H1 (cell line): ENCODE measurements at regions not wholly inside any gene's neighbourhood (a gene's known extent, or its start where the extent isn't known, plus 50 kb on each side); places are given as distances from the start of the nearest gene placed in this dataset.

Experiments
- CTCF ChIA-PET: fragments of 300-600 bp; sonication (Branson Sonifier 250); formaldehyde crosslinking; loops from one replicate; lab custom pipeline; 2021; ENCODE audit not compliant: partially characterized antibody; lab: Charles Lee
- POLR2A ChIA-PET: fragments of 300-600 bp; sonication (Branson Sonifier 250); formaldehyde crosslinking; loops from one replicate; lab custom pipeline; 2021; ENCODE audit warnings: inconsistent platforms; ENCODE audit not compliant: partially characterized antibody; lab: Charles Lee
- DNase-seq, 2 experiments: peaks; one replicate each; pipeline versions ENCODE4 v3.0.0 to v3.0.0-alpha.2; 2010 to 2022; ENCODE audit warnings: low spot score in 2 of 2, low read depth in 1 of 2, mixed read lengths in 1 of 2
- FAIRE-seq: peaks from 2 replicates; lab custom pipeline; 2011; peaks lifted over from hg19 to GRCh38; lab: Jason Lieb, UNC
- H2AFZ ChIP-seq: 2 replicates; pipeline ENCODE4 v1.8.1; 2012; ENCODE audit warnings: low read length, inconsistent platforms
- H2AK5ac ChIP-seq: 2 replicates; pipeline ENCODE4 v1.6.1; 2013; ENCODE audit warnings: low read depth, low read length
- H2BK120ac ChIP-seq: replicated peaks from 2 replicates; pipeline ENCODE3; 2013; ENCODE audit warnings: low read depth, low read length, inconsistent platforms
- H2BK12ac ChIP-seq: 2 replicates; pipeline ENCODE4 v1.6.1; 2013; ENCODE audit warnings: low read depth, low read length
- H2BK15ac ChIP-seq: 2 replicates; pipeline ENCODE4 v1.6.1; 2013; ENCODE audit warnings: low read length
- H2BK20ac ChIP-seq: 2 replicates; pipeline ENCODE4 v1.6.1; 2013; ENCODE audit warnings: low read length
- H2BK5ac ChIP-seq: 2 replicates; pipeline ENCODE4 v1.6.1; 2013; ENCODE audit warnings: low read depth, low read length
- H3K14ac ChIP-seq: 2 replicates; pipeline ENCODE4 v1.6.1; 2013; ENCODE audit warnings: inconsistent platforms; ENCODE audit not compliant: insufficient read length
- H3K18ac ChIP-seq: 2 replicates; pipeline ENCODE4 v1.6.1; 2013; ENCODE audit warnings: low read length; ENCODE audit errors: extremely low read depth
- H3K23ac ChIP-seq: 2 replicates; pipeline ENCODE4 v1.6.1; 2013; ENCODE audit warnings: inconsistent platforms; ENCODE audit not compliant: insufficient read length
- H3K23me2 ChIP-seq: 2 replicates; pipeline ENCODE4 v1.6.1; 2013; ENCODE audit warnings: low read depth, low read length
- H3K27ac ChIP-seq: 2 replicates; pipeline ENCODE4 v1.6.1; 2011; ENCODE audit warnings: low read depth, low read length, inconsistent platforms
- H3K27me3 ChIP-seq, 4 experiments: replicated peaks in 1 of 4; 1 replicate in 1 of 4; 2 replicates in 3 of 4; pipeline versions ENCODE4 v1.6.1 to v1.8.1; 2011 to 2013; ENCODE audit warnings: low read length in 3 of 4, mild to moderate bottlenecking in 3 of 4, inconsistent platforms in 2 of 4, mixed read lengths in 2 of 4, moderate library complexity in 1 of 4; ENCODE audit not compliant: control insufficient read depth in 3 of 4, insufficient read depth in 3 of 4; ENCODE audit errors: extremely low read depth in 1 of 4
- H3K36me3 ChIP-seq, 4 experiments: 2 replicates each; pipeline versions ENCODE4 v1.6.1 to v1.8.1; 2011 to 2013; ENCODE audit warnings: mild to moderate bottlenecking in 4 of 4, low read length in 3 of 4, moderate library complexity in 2 of 4, control low read depth in 1 of 4, inconsistent platforms in 1 of 4; ENCODE audit not compliant: insufficient read depth in 4 of 4, control insufficient read depth in 2 of 4
- H3K4ac ChIP-seq: replicated peaks from 2 replicates; pipeline ENCODE3; 2013; ENCODE audit warnings: low read length, low read depth, mixed read lengths, inconsistent platforms; ENCODE audit not compliant: insufficient read length
- H3K4me1 ChIP-seq, 4 experiments: replicated peaks in 1 of 4; 1 replicate in 1 of 4; 2 replicates in 3 of 4; pipeline versions ENCODE4 v1.6.1 to v1.8.1; 2011 to 2013; ENCODE audit warnings: low read length in 3 of 4, inconsistent platforms in 2 of 4, mixed read lengths in 1 of 4; ENCODE audit not compliant: insufficient read depth in 4 of 4, control insufficient read depth in 3 of 4
- H3K4me2 ChIP-seq, 2 experiments: 2 replicates each; pipeline versions ENCODE4 v1.6.1 to v1.8.1; 2011 to 2013; ENCODE audit warnings: low read depth in 2 of 2, low read length in 2 of 2, control low read depth in 1 of 2, inconsistent platforms in 1 of 2, mild to moderate bottlenecking in 1 of 2; ENCODE audit not compliant: insufficient read depth in 1 of 2
- H3K4me3 ChIP-seq, 4 experiments: fragments of 200-600, 300-600 bp in 1 of 4; sonication (generic), shearing (Covaris generic), sonication (Bioruptor Twin) in 1 of 4; 2 replicates each; pipeline versions ENCODE4 v1.5.1 to v1.8.1; 2011 to 2016; ENCODE audit warnings: low read length in 4 of 4, low read depth in 3 of 4, control low read depth in 2 of 4, inconsistent platforms in 2 of 4, mild to moderate bottlenecking in 2 of 4, mixed read lengths in 1 of 4, moderate library complexity in 1 of 4; ENCODE audit not compliant: insufficient read depth in 2 of 4; ENCODE audit errors: extremely low read depth in 1 of 4
- H3K56ac ChIP-seq: replicated peaks from 2 replicates; pipeline ENCODE3; 2013; ENCODE audit warnings: low read depth, mild to moderate bottlenecking, mixed read lengths, low read length, inconsistent platforms; ENCODE audit not compliant: insufficient read length
- H3K79me1 ChIP-seq: 2 replicates; pipeline ENCODE4 v1.6.1; 2013; ENCODE audit warnings: low read depth, low read length, control low read depth
- H3K79me2 ChIP-seq, 2 experiments: 2 replicates each; pipeline versions ENCODE4 v1.6.1 to v1.8.1; 2012 to 2013; ENCODE audit warnings: low read length in 2 of 2, mild to moderate bottlenecking in 2 of 2, inconsistent platforms in 1 of 2; ENCODE audit not compliant: insufficient read depth in 2 of 2, control insufficient read depth in 1 of 2
- H3K9ac ChIP-seq, 4 experiments: replicated peaks in 1 of 4; 1 replicate in 1 of 4; 2 replicates in 3 of 4; pipeline versions ENCODE4 v1.6.1 to v1.8.1; 2011 to 2013; ENCODE audit warnings: low read depth in 3 of 4, low read length in 3 of 4, control low read depth in 2 of 4, mild to moderate bottlenecking in 2 of 4, moderate library complexity in 2 of 4, inconsistent platforms in 1 of 4; ENCODE audit errors: extremely low read depth in 1 of 4
- H3K9me3 ChIP-seq, 2 experiments: 2 replicates each; pipeline versions ENCODE4 v1.6.1 to v1.8.1; 2012 to 2013; ENCODE audit warnings: mild to moderate bottlenecking in 2 of 2, moderate library complexity in 2 of 2, control low read depth in 1 of 2, inconsistent platforms in 1 of 2, low read depth in 1 of 2, low read length in 1 of 2, mixed read lengths in 1 of 2; ENCODE audit not compliant: insufficient read depth in 2 of 2
- H4K20me1 ChIP-seq, 2 experiments: replicated peaks in 1 of 2; 2 replicates each; pipeline versions ENCODE3 to v1.8.1; 2011 to 2013; ENCODE audit warnings: inconsistent platforms in 2 of 2, low read length in 2 of 2, mild to moderate bottlenecking in 1 of 2; ENCODE audit not compliant: insufficient read depth in 2 of 2, control insufficient read depth in 1 of 2
- H4K5ac ChIP-seq: 2 replicates; pipeline ENCODE4 v1.6.1; 2013; ENCODE audit warnings: low read length, low read depth, mixed read lengths, inconsistent platforms; ENCODE audit not compliant: insufficient read length
- H4K8ac ChIP-seq: 2 replicates; pipeline ENCODE4 v1.8.0; 2013; ENCODE audit warnings: mild to moderate bottlenecking, moderate library complexity, low read length, inconsistent platforms; ENCODE audit not compliant: insufficient read depth; ENCODE audit errors: extremely low read depth
- H4K91ac ChIP-seq: replicated peaks from 2 replicates; pipeline ENCODE3; 2013; ENCODE audit warnings: low read length, mixed read lengths, inconsistent platforms; ENCODE audit not compliant: insufficient read length
- SAP30 ChIP-seq: fragments of 300-600 bp; sonication (generic); IDR thresholded peaks from 2 replicates; pipeline ENCODE4 v1.7.1; 2012; ENCODE audit warnings: low read length, moderate library complexity, mild to moderate bottlenecking, inconsistent platforms; ENCODE audit not compliant: insufficient read depth, insufficient replicate concordance
- SP1 ChIP-seq: IDR thresholded peaks from 2 replicates; pipeline ENCODE4 v1.6.1; 2011; ENCODE audit warnings: low read depth, low read length
- WGBS, 2 experiments: shearing (Covaris generic) in 1 of 2; methylation state at CpG; one replicate each; pipeline versions ENCODE4 v1.1.6 to v1.1.7; 2013 to 2015; ENCODE audit warnings: low lambda C conversion rate in 2 of 2, mixed read lengths in 2 of 2, inconsistent platforms in 1 of 2, low coverage in 1 of 2, missing lambda C conversion rate in 1 of 2; ENCODE audit not compliant: insufficient replicate concordance in 2 of 2, insufficient coverage in 1 of 2, insufficient read length in 1 of 2; ENCODE audit errors: extremely low coverage in 1 of 2, missing lambda C conversion rate in 1 of 2; 5-methylcytosine and 5-hydroxymethylcytosine counted together
- TF ChIP-seq, protein P1 (sequence below): IDR thresholded peaks from 2 replicates; pipeline ENCODE4 v1.6.1; 2012; ENCODE audit warnings: inconsistent platforms

DNA sequence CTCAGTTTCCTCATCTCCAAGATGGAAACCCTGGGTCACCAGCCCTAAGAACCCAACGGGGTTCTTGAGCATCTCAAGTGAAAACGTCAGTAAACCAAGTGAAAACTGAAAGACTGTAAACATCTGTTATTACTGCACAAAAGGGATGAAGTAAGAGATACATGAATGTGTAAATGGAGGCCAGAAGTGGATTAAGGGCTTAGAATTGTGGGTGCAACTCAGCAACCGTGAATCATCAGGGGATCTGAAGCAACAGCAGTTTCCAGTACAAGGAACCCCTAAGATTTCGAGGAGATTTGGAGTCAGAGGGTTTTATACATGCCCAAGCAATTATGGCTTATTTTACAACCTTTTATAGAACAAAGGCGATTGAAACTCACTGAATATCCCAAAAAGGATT lies 95.7 kb upstream of the SVIL start:
- Histone ChIP-seq H4K8ac (no peak overlapping the region), H3K14ac (no peak overlapping the region), H4K5ac (no peak overlapping the region), H3K27ac (no peak overlapping the region), H3K18ac (no peak overlapping the region), H3K4ac (no peak overlapping the region), H4K20me1 (peaks cover 2 to 7% of the 10 kb centered on the region in 2 experiments), H2BK120ac (no peak overlapping the region), H3K4me3 (no peak overlapping the region), H2BK5ac (no peak overlapping the region), H2BK20ac (no peak overlapping the region), H3K36me3 (no peaks in the 10 kb centered on the region), H3K23me2 (peaks cover 6% of the 10 kb centered on the region; the same call in 1 of the 2 replicates), H3K79me2 (peaks cover 0 to 41% of the 10 kb centered on the region in 2 experiments; a peak in 1 of 4 replicates), H3K27me3 (peaks cover 0 to 20% (median 13%) of the 10 kb centered on the region in 4 experiments; a peak in 6 of 7 replicates), H2BK15ac (no peak overlapping the region), H3K79me1 (peaks cover 3% of the 10 kb centered on the region; the same call in 1 of the 2 replicates), H3K23ac (no peak overlapping the region), H2AFZ (no peak overlapping the region), H3K9ac (no peak overlapping the region), H2BK12ac (no peak overlapping the region), H3K56ac (no peak overlapping the region), H3K4me2 (no peak overlapping the region), H3K9me3 (no peaks in the 10 kb centered on the region), H2AK5ac (no peak overlapping the region), H3K4me1 (peaks cover 8 to 18% (median 11%) of the 10 kb centered on the region in 4 experiments; a peak in 5 of 7 replicates), H4K91ac (no peak overlapping the region)
- no peak for DNase-seq
- no peak for FAIRE-seq
- ChIA-PET POLR2A (no interaction called here), CTCF (interaction anchor here (1.1 to 1.6 kb wide), 3 partner anchors 10 to 213 kb away, joined by 3 to 4 read pairs (median 4); no protein-coding TSS in a partner anchor)
- 96% methylated on average over 5 of the region's 5 CpGs; no CpG with 5 or more reads in 1 of the 2 experiments for WGBS, 2 experiments
- TF ChIP-seq SP1 (no peak), SAP30 (no peak)
- TF ChIP-seq, protein P1, sequence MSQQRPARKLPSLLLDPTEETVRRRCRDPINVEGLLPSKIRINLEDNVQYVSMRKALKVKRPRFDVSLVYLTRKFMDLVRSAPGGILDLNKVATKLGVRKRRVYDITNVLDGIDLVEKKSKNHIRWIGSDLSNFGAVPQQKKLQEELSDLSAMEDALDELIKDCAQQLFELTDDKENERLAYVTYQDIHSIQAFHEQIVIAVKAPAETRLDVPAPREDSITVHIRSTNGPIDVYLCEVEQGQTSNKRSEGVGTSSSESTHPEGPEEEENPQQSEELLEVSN = no peak
